PFSK-1 (cell line): ENCODE measurements at regions not wholly inside any gene's neighbourhood (a gene's known extent, or its start where the extent isn't known, plus 50 kb on each side); places are given as distances from the start of the nearest gene placed in this dataset.

Experiments used
- POLR2AphosphoS5 ChIP-seq: IDR thresholded peaks from 2 replicates; pipeline ENCODE4 v1.6.1; 2012; ENCODE audit warnings: low read depth, mild to moderate bottlenecking, control low read depth, low read length, moderate library complexity
- REST ChIP-seq, 2 experiments: IDR thresholded peaks; 2 replicates each; pipeline versions ENCODE4 v1.6.1 to v1.8.0; 2011 to 2012; ENCODE audit warnings: low read depth in 2 of 2, low read length in 2 of 2, control low read depth in 1 of 2, inconsistent platforms in 1 of 2, mild to moderate bottlenecking in 1 of 2, moderate library complexity in 1 of 2; ENCODE audit not compliant: insufficient read depth in 1 of 2
- SIN3A ChIP-seq: IDR thresholded peaks from 2 replicates; pipeline ENCODE4 v1.6.1; 2012; ENCODE audit warnings: mild to moderate bottlenecking, low read length, moderate library complexity, borderline replicate concordance; ENCODE audit not compliant: insufficient read depth

- TF ChIP-seq POLR2AphosphoS5 (no peak), REST (IDR thresholded peaks at IDR 0.05; ENCODE audit: insufficient read depth in 1 of 2, low read depth in 2 of 2, low read length in 2 of 2) (no peak), SIN3A (no peak)
Observed at GRCh38 chr6:150704447-150705192, 104.9 kb downstream of the PLEKHG1 start.
